ENCODE measurements at regions not wholly inside any gene's neighbourhood (a gene's known extent, or its start where the extent isn't known, plus 50 kb on each side); places are given as distances from the start of the nearest gene placed in this dataset.
A peak's percentile ranks its signal among the peaks of the same experiment; 100 is the strongest.

DNA sequence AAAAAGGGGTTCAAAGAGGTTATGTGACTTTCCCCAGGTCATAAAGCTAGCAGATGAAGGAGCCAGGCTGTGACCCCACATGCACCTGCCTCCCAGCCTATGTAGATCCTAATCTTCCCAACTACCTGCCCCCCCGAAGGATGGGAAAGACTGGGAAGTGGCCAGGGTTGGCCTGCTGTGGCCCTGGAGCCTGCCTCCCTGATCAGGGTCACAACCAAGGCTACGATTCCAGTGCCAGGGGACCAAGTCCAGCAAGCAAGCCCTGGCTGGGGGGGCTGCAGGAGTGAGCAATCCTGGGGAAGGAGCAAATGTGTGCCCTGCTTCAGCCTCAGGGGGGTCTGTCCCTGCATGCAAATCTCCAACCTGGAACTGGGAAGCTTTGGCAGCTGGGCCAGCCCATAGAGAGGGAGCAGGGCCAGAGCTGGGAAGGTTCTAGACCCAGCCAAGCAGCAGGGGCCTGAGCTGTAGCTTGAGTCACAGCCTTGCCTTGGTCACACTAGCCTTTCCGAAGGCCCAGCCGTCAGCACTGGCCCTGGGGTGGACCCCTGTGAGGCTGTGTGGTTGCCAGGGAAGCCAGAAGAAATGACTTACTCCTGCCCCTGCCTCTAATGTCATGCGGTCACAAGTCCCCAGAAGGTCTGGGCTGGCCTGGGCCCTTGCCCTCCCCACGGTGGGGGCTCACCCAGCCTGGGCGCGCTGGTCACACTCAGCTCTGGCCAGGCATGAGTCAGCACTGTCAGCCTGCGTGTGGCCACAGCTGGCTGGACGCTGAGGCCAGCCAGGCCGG is 96.4 kb upstream of the ZMIZ1 start:
- Mint-ChIP-seq H3K27ac (ENCODE audit: unreplicated experiment) (peak overlapping the region; percentile 97), H3K9me3 (ENCODE audit: unreplicated experiment) (no peaks in the 10 kb centered on the region), H3K4me1 (ENCODE audit: unreplicated experiment) (peaks cover 69% of the 10 kb centered on the region), H3K27me3 (ENCODE audit: unreplicated experiment) (no peaks in the 10 kb centered on the region), H3K36me3 (ENCODE audit: unreplicated experiment) (no peaks in the 10 kb centered on the region), H3K4me3 (ENCODE audit: unreplicated experiment) (peak overlapping the region; percentile 57)
- DNase-seq (ENCODE audit: extremely low spot score, unreplicated experiment): peak; percentile 92
- TF ChIP-seq, protein P1, sequence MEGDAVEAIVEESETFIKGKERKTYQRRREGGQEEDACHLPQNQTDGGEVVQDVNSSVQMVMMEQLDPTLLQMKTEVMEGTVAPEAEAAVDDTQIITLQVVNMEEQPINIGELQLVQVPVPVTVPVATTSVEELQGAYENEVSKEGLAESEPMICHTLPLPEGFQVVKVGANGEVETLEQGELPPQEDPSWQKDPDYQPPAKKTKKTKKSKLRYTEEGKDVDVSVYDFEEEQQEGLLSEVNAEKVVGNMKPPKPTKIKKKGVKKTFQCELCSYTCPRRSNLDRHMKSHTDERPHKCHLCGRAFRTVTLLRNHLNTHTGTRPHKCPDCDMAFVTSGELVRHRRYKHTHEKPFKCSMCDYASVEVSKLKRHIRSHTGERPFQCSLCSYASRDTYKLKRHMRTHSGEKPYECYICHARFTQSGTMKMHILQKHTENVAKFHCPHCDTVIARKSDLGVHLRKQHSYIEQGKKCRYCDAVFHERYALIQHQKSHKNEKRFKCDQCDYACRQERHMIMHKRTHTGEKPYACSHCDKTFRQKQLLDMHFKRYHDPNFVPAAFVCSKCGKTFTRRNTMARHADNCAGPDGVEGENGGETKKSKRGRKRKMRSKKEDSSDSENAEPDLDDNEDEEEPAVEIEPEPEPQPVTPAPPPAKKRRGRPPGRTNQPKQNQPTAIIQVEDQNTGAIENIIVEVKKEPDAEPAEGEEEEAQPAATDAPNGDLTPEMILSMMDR (IDR thresholded peaks at IDR 0.05): no peak

DNA sequence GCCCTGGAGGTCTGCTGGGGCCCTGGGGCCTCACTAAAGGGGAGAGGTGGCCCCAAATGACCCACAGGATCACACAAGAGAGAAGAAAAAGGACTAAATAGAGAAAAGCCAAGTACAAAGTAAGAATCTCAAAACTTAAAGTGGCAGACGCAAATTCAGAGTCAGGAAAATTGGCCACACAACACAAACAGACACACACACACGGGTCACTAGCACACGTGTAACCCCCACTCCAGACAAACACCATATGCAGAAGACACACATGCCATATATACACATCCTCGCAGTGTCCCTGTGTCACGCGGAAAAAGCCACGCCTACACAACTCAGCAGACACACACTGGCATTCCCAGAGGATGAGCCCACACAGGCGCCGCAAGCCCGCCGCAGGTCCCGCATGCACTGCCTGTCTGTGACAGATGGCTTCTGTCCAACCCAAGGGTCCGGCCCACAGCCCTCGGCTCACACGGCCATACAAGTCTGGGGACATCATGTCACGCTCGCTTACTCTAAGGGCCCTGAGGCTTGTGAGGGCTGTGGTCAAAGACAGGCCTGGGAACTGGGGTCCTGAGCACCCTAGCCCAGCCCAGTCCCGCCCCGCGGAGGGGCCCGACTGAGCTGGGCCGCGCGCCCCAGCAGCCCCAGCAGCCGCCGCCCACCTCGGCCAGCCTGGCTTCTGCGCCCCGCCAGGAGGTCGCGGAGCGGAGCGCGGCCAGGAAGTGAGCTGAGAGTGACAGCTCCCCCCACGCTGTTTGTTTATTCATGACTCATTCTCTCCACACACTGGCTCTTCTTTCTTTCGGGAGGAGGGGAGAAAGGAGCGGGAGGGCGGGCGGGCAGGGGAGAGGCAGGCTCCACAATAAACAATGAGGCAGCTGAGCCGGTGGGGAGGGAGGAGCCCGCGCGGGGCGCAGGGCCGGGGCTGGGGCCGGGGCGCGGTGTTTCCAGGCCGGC is 95.5 kb upstream of the ZMIZ1 start:
- TF ChIP-seq, protein P1 (IDR thresholded peaks at IDR 0.05): no peak
- Mint-ChIP-seq H3K9me3 (ENCODE audit: unreplicated experiment) (no peaks in the 10 kb centered on the region), H3K27me3 (ENCODE audit: unreplicated experiment) (no peaks in the 10 kb centered on the region), H3K27ac (ENCODE audit: unreplicated experiment) (peak overlapping the region; percentile 97), H3K36me3 (ENCODE audit: unreplicated experiment) (no peaks in the 10 kb centered on the region), H3K4me3 (ENCODE audit: unreplicated experiment) (peak overlapping the region; percentile 57), H3K4me1 (ENCODE audit: unreplicated experiment) (peaks cover 74% of the 10 kb centered on the region)
- DNase-seq (ENCODE audit: extremely low spot score, unreplicated experiment): peak; percentile 96

DNA sequence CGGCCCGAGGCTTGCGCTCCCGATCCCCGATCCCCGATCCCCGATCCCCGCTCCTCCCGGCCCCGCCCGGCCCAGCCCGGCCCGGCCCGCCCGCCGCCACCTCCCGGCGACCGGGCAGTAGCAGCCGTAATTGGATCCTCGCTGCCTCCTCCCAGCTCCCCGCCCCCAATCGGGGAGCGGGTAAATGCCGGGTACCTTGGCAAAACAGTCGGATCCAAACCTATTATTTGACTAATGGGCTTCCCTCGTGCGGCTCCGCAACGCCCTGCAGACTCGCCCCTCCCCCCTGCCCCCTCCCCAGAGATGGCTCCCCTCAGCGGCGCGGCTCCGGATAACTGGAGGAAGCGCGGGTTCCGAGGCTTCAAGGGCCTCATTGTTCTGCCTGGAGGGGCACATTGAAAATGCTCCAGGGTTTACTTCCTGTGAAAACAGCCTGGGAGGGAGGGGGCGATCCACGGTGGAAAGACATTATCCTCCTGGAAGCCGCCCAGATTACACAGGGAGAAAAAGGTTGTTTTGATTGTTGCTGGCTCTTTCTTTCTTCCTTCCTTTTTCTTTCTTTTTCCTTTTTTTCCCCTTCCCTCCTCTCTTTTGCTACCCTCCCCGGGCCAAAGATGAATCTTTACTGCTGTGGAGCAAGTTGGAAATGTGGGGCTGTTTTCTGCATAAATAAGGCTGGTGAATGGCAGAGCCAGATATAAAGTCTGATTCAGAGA is 94.7 kb upstream of the ZMIZ1 start:
- no peak for DNase-seq (ENCODE audit: extremely low spot score, unreplicated experiment)
- Mint-ChIP-seq H3K9me3 (ENCODE audit: unreplicated experiment) (no peaks in the 10 kb centered on the region), H3K27ac (ENCODE audit: unreplicated experiment) (peak overlapping the region; percentile 98), H3K4me3 (ENCODE audit: unreplicated experiment) (peak overlapping the region; percentile 72), H3K4me1 (ENCODE audit: unreplicated experiment) (peaks cover 73% of the 10 kb centered on the region), H3K36me3 (ENCODE audit: unreplicated experiment) (no peaks in the 10 kb centered on the region), H3K27me3 (ENCODE audit: unreplicated experiment) (no peaks in the 10 kb centered on the region)
- TF ChIP-seq, protein P1 (IDR thresholded peaks at IDR 0.05): peak; percentile 36

DNA sequence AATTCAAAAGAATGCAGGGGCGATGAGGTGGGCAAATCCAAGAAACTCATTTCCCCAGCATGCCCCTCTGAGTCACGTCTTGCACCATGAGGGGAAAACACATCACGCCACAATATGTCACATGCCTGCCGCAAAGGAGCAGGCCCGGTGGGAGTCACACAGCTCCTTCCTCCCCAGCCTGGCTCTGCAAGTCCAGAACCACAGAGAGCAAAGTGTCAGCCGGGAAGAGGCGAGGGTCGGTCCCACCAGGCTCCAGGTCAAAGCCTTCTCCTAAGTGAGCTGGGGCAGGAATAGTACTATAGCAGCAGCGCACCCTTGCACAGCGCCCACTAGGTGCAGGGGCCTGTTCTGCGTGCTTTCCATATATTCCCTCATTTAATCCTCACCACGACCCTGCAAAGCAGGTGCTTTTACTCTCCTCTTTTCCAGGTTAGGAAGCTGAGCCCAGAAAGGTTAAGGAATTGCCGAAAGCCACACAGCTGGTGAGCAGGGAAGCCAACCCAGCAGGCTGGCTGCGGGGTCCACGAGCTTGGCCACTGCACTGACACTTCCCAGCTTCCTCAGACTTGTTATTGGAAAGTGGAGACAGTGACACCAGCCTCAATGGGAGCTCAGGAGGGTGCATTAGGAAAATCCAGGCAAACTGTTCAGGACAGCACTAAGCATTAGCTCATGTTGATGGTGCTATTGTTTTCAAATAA is 94.0 kb upstream of the ZMIZ1 start:
- H3K9me3 Mint-ChIP-seq (ENCODE audit: unreplicated experiment): no peaks in the 10 kb centered on the region
- TF ChIP-seq, protein P1 (IDR thresholded peaks at IDR 0.05): peak; percentile 71

More for the DNA sequence above, 94.0 kb upstream of the ZMIZ1 start:
- DNase-seq (ENCODE audit: extremely low spot score, unreplicated experiment): no peak
- H3K4me1 Mint-ChIP-seq (ENCODE audit: unreplicated experiment): peaks cover 66% of the 10 kb centered on the region
- H3K36me3 Mint-ChIP-seq (ENCODE audit: unreplicated experiment): no peaks in the 10 kb centered on the region
- H3K27me3 Mint-ChIP-seq (ENCODE audit: unreplicated experiment): no peaks in the 10 kb centered on the region
- peak overlapping the region; percentile 72 for H3K4me3 Mint-ChIP-seq (ENCODE audit: unreplicated experiment)
- H3K27ac Mint-ChIP-seq (ENCODE audit: unreplicated experiment): peak overlapping the region; percentile 98
